ENCODE measurements at regions not wholly inside any gene's neighbourhood (a gene's known extent, or its start where the extent isn't known, plus 50 kb on each side); places are given as distances from the start of the nearest gene placed in this dataset.

DNA sequence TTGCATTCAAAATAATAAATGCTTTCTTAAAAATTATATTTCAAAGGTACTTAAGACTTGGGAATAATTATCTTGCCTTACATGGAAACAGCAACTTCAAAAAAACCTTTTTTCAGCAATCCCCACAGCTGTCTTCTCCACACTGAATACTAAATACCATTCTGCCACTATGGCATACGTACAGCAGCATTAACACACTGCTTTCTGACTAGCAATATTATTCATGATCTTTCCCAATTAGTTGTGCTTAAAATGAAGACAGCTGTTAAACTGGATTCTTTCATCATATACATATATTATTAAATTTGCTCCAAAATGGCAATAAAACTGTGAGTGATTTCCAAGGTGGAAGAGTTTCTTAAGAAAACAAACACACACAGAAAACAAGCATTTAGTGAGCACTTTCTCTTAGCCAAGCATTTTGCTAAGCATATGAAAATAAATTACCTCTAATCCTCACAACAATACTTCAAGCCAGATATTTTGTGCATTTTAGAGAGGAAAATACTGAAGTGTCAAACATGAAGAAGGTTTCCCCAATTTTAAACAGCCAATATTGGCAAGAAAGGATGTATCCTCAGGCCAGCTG is 609.5 kb downstream of the SLITRK1 start:
- no peak for DNase-seq (ENCODE audit: low spot score)
- Histone ChIP-seq H3K4me2 (ENCODE audit: insufficient read depth, low read length, poor library complexity, severe bottlenecking) (no peak overlapping the region), H4K8ac (ENCODE audit: low read depth, low read length) (no peak overlapping the region), H2AFZ (ENCODE audit: low read length) (no peak overlapping the region), H3K23ac (ENCODE audit: low read depth, low read length, poor library complexity) (no peak overlapping the region), H4K91ac (ENCODE audit: low read depth, low read length, poor library complexity) (no peak overlapping the region), H3K27ac (replicated peaks; ENCODE audit: low read length) (no peak overlapping the region), H3K9ac (ENCODE audit: low read depth, low read length, poor library complexity) (no peak overlapping the region), H2BK15ac (ENCODE audit: low read length) (no peak overlapping the region), H3K36me3 (replicated peaks in 1 of 2; ENCODE audit: control insufficient read depth in 2 of 2, insufficient read depth in 2 of 2, low read length in 2 of 2) (no peaks in the 10 kb centered on the region), H3K14ac (ENCODE audit: low read length) (no peak overlapping the region), H2BK12ac (ENCODE audit: low read length) (no peak overlapping the region), H3K79me1 (ENCODE audit: low read depth, low read length) (no peaks in the 10 kb centered on the region), H3K27me3 (ENCODE audit: control insufficient read depth in 3 of 3, insufficient read depth in 3 of 3, low read depth in 1 of 3, low read length in 3 of 3) (no peaks in the 10 kb centered on the region), H3K18ac (ENCODE audit: low read length) (no peak overlapping the region), H3K9me3 (replicated peaks in 1 of 2; ENCODE audit: control insufficient read depth in 2 of 2, insufficient read depth in 1 of 2, low read depth in 1 of 2, low read length in 2 of 2) (peaks cover 0 to 2% of the 10 kb centered on the region in 2 donors), H3K4ac (ENCODE audit: low read length) (no peak overlapping the region), H2BK5ac (ENCODE audit: low read length) (no peak overlapping the region), H3K4me1 (ENCODE audit: control insufficient read depth in 2 of 2, insufficient read depth in 1 of 2, low read depth in 1 of 2, low read length in 2 of 2) (peaks cover 0 to 5% of the 10 kb centered on the region in 2 donors), H2BK120ac (ENCODE audit: low read depth, low read length) (no peak overlapping the region), H2AK5ac (ENCODE audit: low read depth, low read length) (no peak overlapping the region), H3K4me3 (ENCODE audit: low read length in 2 of 2) (no peak overlapping the region)
- no CpG with 5 or more reads among the region's 1 CpG for WGBS, 2 donors (ENCODE audit: extremely low coverage in 2 of 2, insufficient read length in 2 of 2, insufficient replicate concordance in 1 of 2)

DNA sequence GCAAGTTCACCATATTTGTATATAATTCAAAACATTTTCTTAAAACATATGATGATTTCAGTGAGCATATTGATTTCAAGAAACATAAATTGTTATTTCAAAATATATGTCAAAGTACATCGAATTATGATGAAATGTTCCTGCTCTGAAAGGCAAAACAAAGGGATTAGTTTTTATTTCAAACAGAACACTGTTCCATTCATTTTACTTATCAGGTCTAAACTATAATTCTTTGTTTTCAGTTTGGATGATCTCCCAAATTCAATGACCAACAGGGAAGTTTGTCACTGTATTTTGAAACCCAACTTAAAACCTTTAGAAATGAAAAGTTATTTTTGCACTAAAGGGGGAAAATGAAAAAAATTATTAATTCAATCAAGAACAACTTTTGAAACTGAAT is 610.2 kb downstream of the SLITRK1 start:
- Histone ChIP-seq H2AK5ac (ENCODE audit: low read depth, low read length) (no peak overlapping the region), H2BK5ac (ENCODE audit: low read length) (no peak overlapping the region), H4K8ac (ENCODE audit: low read depth, low read length) (no peak overlapping the region), H3K27ac (replicated peaks; ENCODE audit: low read length) (no peak overlapping the region), H3K18ac (ENCODE audit: low read length) (no peak overlapping the region), H3K4me3 (ENCODE audit: low read length in 2 of 2) (no peak overlapping the region), H3K4ac (ENCODE audit: low read length) (no peak overlapping the region), H3K14ac (ENCODE audit: low read length) (no peak overlapping the region), H3K27me3 (ENCODE audit: control insufficient read depth in 3 of 3, insufficient read depth in 3 of 3, low read depth in 1 of 3, low read length in 3 of 3) (no peaks in the 10 kb centered on the region), H3K4me2 (ENCODE audit: insufficient read depth, low read length, poor library complexity, severe bottlenecking) (no peak overlapping the region), H3K36me3 (replicated peaks in 1 of 2; ENCODE audit: control insufficient read depth in 2 of 2, insufficient read depth in 2 of 2, low read length in 2 of 2) (no peaks in the 10 kb centered on the region), H3K79me1 (ENCODE audit: low read depth, low read length) (no peaks in the 10 kb centered on the region), H4K91ac (ENCODE audit: low read depth, low read length, poor library complexity) (no peak overlapping the region), H2AFZ (ENCODE audit: low read length) (no peak overlapping the region), H3K23ac (ENCODE audit: low read depth, low read length, poor library complexity) (no peak overlapping the region), H2BK15ac (ENCODE audit: low read length) (no peak overlapping the region), H3K9me3 (replicated peaks in 1 of 2; ENCODE audit: control insufficient read depth in 2 of 2, insufficient read depth in 1 of 2, low read depth in 1 of 2, low read length in 2 of 2) (peaks cover 0 to 2% of the 10 kb centered on the region in 2 donors), H3K4me1 (ENCODE audit: control insufficient read depth in 2 of 2, insufficient read depth in 1 of 2, low read depth in 1 of 2, low read length in 2 of 2) (peaks cover 0 to 5% of the 10 kb centered on the region in 2 donors), H3K9ac (ENCODE audit: low read depth, low read length, poor library complexity) (no peak overlapping the region), H2BK120ac (ENCODE audit: low read depth, low read length) (no peak overlapping the region), H2BK12ac (ENCODE audit: low read length) (no peak overlapping the region)
- DNase-seq (ENCODE audit: low spot score): no peak
- WGBS, 2 donors (ENCODE audit: extremely low coverage in 2 of 2, insufficient read length in 2 of 2, insufficient replicate concordance in 1 of 2): no CpG with 5 or more reads among the region's 1 CpG

DNA sequence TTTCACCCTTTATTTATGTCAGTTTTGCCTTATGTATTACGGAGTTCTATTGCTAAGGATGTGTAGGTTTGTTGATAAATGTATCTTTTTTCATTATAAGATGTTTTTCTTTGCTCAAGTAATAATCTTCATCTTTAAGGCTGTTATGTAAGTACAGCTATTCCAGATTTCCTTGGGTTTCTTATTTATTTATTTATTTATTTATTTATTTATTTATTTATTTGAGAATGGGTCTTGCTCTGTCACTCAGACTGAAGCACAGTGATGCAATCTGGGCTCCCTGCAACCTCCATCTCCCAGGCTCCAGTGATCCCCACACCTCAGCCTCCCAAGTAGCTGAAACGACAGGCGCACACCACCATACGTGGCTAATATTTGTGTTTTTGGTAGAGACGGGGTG is 617.0 kb downstream of the SLITRK1 start:
- Histone ChIP-seq H2BK5ac (ENCODE audit: low read length) (no peak overlapping the region), H3K4me1 (ENCODE audit: control insufficient read depth in 2 of 2, insufficient read depth in 1 of 2, low read depth in 1 of 2, low read length in 2 of 2) (no peaks in the 10 kb centered on the region), H3K9ac (ENCODE audit: low read depth, low read length, poor library complexity) (no peak overlapping the region), H3K14ac (ENCODE audit: low read length) (no peak overlapping the region), H3K4ac (ENCODE audit: low read length) (no peak overlapping the region), H3K4me3 (ENCODE audit: low read length in 2 of 2) (no peak overlapping the region), H2AFZ (ENCODE audit: low read length) (no peak overlapping the region), H3K23ac (ENCODE audit: low read depth, low read length, poor library complexity) (no peak overlapping the region), H3K4me2 (ENCODE audit: insufficient read depth, low read length, poor library complexity, severe bottlenecking) (no peak overlapping the region), H3K79me1 (ENCODE audit: low read depth, low read length) (no peaks in the 10 kb centered on the region), H3K18ac (ENCODE audit: low read length) (no peak overlapping the region), H2BK15ac (ENCODE audit: low read length) (no peak overlapping the region), H3K27ac (replicated peaks; ENCODE audit: low read length) (no peak overlapping the region), H4K91ac (ENCODE audit: low read depth, low read length, poor library complexity) (no peak overlapping the region), H4K8ac (ENCODE audit: low read depth, low read length) (no peak overlapping the region), H3K36me3 (replicated peaks in 1 of 2; ENCODE audit: control insufficient read depth in 2 of 2, insufficient read depth in 2 of 2, low read length in 2 of 2) (no peaks in the 10 kb centered on the region), H3K9me3 (replicated peaks in 1 of 2; ENCODE audit: control insufficient read depth in 2 of 2, insufficient read depth in 1 of 2, low read depth in 1 of 2, low read length in 2 of 2) (no peaks in the 10 kb centered on the region), H2BK120ac (ENCODE audit: low read depth, low read length) (no peak overlapping the region), H3K27me3 (ENCODE audit: control insufficient read depth in 3 of 3, insufficient read depth in 3 of 3, low read depth in 1 of 3, low read length in 3 of 3) (no peaks in the 10 kb centered on the region), H2AK5ac (ENCODE audit: low read depth, low read length) (no peak overlapping the region), H2BK12ac (ENCODE audit: low read length) (no peak overlapping the region)
- DNase-seq (ENCODE audit: low spot score): no peak
- WGBS, 2 donors (ENCODE audit: extremely low coverage in 2 of 2, insufficient read length in 2 of 2, insufficient replicate concordance in 1 of 2): no CpG with 5 or more reads among the region's 5 CpGs

DNA sequence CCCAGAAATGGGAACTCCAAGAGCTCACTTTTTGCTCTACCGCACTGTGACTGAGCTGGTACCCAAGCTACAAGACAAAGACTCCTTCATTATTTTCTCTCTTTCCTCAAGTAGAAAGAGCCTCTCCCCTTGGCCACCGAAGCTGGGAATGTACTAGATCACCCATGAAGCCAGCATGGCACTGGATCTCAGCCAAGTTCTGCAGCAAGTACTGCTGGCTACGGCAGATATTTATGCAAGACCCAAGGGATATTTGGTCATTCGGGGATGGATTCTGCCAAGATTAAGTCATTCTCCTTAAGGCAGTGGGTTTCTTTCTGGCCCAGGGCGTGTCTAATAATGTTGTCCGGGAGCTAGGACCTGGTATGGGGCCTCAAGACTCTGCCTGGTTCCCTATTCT is 633.5 kb downstream of the SLITRK1 start:
- H3K14ac ChIP-seq (ENCODE audit: low read length): no peak overlapping the region
- H3K18ac ChIP-seq (ENCODE audit: low read length): no peak overlapping the region
- H3K4ac ChIP-seq (ENCODE audit: low read length): no peak overlapping the region
- no peak overlapping the region for H3K27ac ChIP-seq (replicated peaks; ENCODE audit: low read length)
- H2AFZ ChIP-seq (ENCODE audit: low read length): peak overlapping the region; percentile 35
- H3K79me1 ChIP-seq (ENCODE audit: low read depth, low read length): no peaks in the 10 kb centered on the region
- H4K91ac ChIP-seq (ENCODE audit: low read depth, low read length, poor library complexity): no peak overlapping the region
- H3K9me3 ChIP-seq (replicated peaks in 1 of 2; ENCODE audit: control insufficient read depth in 2 of 2, insufficient read depth in 1 of 2, low read depth in 1 of 2, low read length in 2 of 2): peaks cover 0 to 2% of the 10 kb centered on the region in 2 donors
- H3K4me1 ChIP-seq (ENCODE audit: control insufficient read depth in 2 of 2, insufficient read depth in 1 of 2, low read depth in 1 of 2, low read length in 2 of 2): peaks cover 0 to 2% of the 10 kb centered on the region in 2 donors
- no peaks in the 10 kb centered on the region for H3K36me3 ChIP-seq (replicated peaks in 1 of 2; ENCODE audit: control insufficient read depth in 2 of 2, insufficient read depth in 2 of 2, low read length in 2 of 2)
- H2BK120ac ChIP-seq (ENCODE audit: low read depth, low read length): no peak overlapping the region
- no peak overlapping the region for H4K8ac ChIP-seq (ENCODE audit: low read depth, low read length)
- H2BK5ac ChIP-seq (ENCODE audit: low read length): no peak overlapping the region
- no peak overlapping the region for H3K4me2 ChIP-seq (ENCODE audit: insufficient read depth, low read length, poor library complexity, severe bottlenecking)
- DNase-seq (ENCODE audit: low spot score): no peak
- H3K4me3 ChIP-seq (ENCODE audit: low read length in 2 of 2): no peak overlapping the region
- no peak overlapping the region for H3K9ac ChIP-seq (ENCODE audit: low read depth, low read length, poor library complexity)
- no CpG with 5 or more reads among the region's 6 CpGs for WGBS, 2 donors (ENCODE audit: extremely low coverage in 2 of 2, insufficient read length in 2 of 2, insufficient replicate concordance in 1 of 2)
- H3K23ac ChIP-seq (ENCODE audit: low read depth, low read length, poor library complexity): no peak overlapping the region
- no peaks in the 10 kb centered on the region for H3K27me3 ChIP-seq (ENCODE audit: control insufficient read depth in 3 of 3, insufficient read depth in 3 of 3, low read depth in 1 of 3, low read length in 3 of 3)
- H2AK5ac ChIP-seq (ENCODE audit: low read depth, low read length): no peak overlapping the region
- H2BK15ac ChIP-seq (ENCODE audit: low read length): no peak overlapping the region
- no peak overlapping the region for H2BK12ac ChIP-seq (ENCODE audit: low read length)

All from neuronal stem cell (in vitro differentiated cells).